ENCODE measurements at regions not wholly inside any gene's neighbourhood (a gene's known extent, or its start where the extent isn't known, plus 50 kb on each side); places are given as distances from the start of the nearest gene placed in this dataset.

DNA sequence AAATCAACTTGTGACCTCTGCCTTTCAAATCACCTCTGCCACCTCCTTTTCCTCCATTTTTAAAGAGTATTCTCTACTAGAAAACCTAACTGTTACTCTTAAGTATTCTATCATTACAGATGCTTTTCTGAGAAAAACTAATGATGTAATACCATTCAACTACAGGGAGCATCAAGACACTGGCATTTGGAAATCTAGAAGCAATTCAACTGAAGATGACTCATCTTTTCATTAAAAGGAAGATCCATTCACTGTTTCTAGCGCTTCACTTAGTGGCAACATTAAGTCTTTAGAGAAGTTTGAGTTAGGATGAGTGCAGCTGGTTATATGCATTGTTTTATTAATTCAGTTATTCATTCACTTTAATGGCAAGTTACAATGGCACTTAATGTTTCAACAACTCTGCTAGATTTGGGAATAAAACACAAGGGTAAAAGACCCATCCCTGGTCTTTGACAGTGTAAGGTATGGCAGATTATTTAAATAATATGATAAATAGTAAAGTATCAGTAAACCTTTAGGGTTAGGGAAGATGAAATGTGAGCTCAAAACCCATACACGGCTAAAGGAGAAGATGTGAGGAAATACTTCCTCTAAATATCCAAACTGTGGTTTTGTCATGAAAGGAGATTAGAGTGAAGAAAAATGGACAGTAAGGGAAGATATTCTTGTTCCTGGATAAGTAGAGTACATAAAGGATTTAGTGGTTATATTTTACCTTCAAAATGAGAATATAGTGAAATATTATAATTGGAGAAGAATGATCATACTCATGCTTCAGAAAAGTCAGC is 61.7 kb downstream of the KCNJ2 start:
- no peaks in the 10 kb centered on the region for H3K4me1 Mint-ChIP-seq (ENCODE audit: low read depth, unreplicated experiment)
- no peak overlapping the region for H3K27ac Mint-ChIP-seq (ENCODE audit: unreplicated experiment)
- no peaks in the 10 kb centered on the region for H3K27me3 Mint-ChIP-seq (ENCODE audit: unreplicated experiment)
- no peak overlapping the region for H3K4me3 Mint-ChIP-seq (ENCODE audit: unreplicated experiment)
- no peak for DNase-seq
- no peaks in the 10 kb centered on the region for H3K36me3 Mint-ChIP-seq (ENCODE audit: unreplicated experiment)
- TF ChIP-seq, protein P1, sequence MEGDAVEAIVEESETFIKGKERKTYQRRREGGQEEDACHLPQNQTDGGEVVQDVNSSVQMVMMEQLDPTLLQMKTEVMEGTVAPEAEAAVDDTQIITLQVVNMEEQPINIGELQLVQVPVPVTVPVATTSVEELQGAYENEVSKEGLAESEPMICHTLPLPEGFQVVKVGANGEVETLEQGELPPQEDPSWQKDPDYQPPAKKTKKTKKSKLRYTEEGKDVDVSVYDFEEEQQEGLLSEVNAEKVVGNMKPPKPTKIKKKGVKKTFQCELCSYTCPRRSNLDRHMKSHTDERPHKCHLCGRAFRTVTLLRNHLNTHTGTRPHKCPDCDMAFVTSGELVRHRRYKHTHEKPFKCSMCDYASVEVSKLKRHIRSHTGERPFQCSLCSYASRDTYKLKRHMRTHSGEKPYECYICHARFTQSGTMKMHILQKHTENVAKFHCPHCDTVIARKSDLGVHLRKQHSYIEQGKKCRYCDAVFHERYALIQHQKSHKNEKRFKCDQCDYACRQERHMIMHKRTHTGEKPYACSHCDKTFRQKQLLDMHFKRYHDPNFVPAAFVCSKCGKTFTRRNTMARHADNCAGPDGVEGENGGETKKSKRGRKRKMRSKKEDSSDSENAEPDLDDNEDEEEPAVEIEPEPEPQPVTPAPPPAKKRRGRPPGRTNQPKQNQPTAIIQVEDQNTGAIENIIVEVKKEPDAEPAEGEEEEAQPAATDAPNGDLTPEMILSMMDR (IDR thresholded peaks at IDR 0.05; ENCODE audit: partially characterized antibody, unreplicated experiment): no peak
- peaks cover 4% of the 10 kb centered on the region for H3K9me3 Mint-ChIP-seq (ENCODE audit: unreplicated experiment)

DNA sequence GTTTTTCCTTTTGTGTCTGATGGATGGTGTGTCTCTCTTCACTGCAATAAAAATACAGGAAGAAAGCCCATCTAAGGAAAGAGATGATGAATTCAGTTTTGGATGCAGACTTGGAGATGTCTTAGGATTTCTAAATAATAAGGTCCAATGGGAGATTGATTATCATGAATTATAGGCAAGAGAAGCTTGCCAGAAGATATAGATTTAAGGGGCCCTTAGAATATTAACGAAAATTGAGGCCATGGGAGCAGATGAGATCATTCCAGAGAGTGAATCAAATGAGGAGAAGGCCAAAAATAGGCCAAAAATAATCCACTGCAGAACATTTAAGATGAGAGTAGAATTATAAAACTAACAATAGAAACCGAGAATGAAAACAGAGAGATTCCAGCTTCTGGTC is 63.1 kb downstream of the KCNJ2 start:
- H3K27me3 Mint-ChIP-seq (ENCODE audit: unreplicated experiment): no peaks in the 10 kb centered on the region
- peaks cover 4% of the 10 kb centered on the region for H3K9me3 Mint-ChIP-seq (ENCODE audit: unreplicated experiment)
- no peaks in the 10 kb centered on the region for H3K36me3 Mint-ChIP-seq (ENCODE audit: unreplicated experiment)
- H3K4me3 Mint-ChIP-seq (ENCODE audit: unreplicated experiment): no peak overlapping the region
- no peak overlapping the region for H3K27ac Mint-ChIP-seq (ENCODE audit: unreplicated experiment)
- no peaks in the 10 kb centered on the region for H3K4me1 Mint-ChIP-seq (ENCODE audit: low read depth, unreplicated experiment)
- TF ChIP-seq, protein P1 (IDR thresholded peaks at IDR 0.05; ENCODE audit: partially characterized antibody, unreplicated experiment): no peak
- DNase-seq: no peak

DNA sequence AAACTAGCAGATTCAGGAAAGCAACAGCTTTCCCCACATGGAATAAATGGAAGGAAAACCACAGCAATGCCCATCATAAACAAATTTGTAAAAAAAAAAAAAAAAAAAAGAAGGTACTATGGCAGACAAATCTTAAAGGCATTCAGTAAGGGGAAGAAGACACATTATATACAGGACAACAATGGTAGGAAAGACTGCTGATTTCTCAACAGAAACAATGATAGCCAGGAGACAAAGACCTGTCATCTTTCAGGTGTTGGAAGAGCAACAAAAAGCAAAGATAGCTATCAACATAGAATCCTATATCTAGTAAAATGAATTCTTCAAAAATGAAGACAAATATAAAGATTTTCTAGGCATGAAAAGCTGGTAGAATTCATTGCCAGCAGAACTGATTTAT is 65.9 kb downstream of the KCNJ2 start:
- Mint-ChIP-seq H3K27me3 (ENCODE audit: unreplicated experiment) (no peaks in the 10 kb centered on the region), H3K27ac (ENCODE audit: unreplicated experiment) (no peak overlapping the region), H3K4me3 (ENCODE audit: unreplicated experiment) (no peak overlapping the region), H3K4me1 (ENCODE audit: low read depth, unreplicated experiment) (no peaks in the 10 kb centered on the region), H3K36me3 (ENCODE audit: unreplicated experiment) (no peaks in the 10 kb centered on the region), H3K9me3 (ENCODE audit: unreplicated experiment) (peaks cover 2% of the 10 kb centered on the region)
- TF ChIP-seq, protein P1 (IDR thresholded peaks at IDR 0.05; ENCODE audit: partially characterized antibody, unreplicated experiment): no peak
- DNase-seq: no peak

DNA sequence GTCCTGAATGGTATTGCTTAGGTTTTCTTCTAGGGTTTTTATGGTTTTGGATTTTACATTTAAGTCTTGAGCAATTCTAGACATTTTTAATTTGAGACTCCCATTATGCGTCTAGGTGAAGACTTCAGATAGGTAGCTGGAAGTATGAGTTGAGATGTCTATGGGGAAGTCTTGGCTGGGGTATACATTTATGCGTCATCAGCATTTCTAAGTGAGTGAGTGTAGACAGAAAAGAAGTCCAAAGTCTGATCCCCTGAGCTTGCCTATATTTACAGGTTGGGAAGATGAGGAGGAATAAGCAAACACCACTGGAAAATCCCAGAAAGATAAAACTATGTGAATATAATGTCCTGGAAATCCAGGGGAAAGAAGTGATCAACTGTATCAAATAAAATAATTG is 68.9 kb downstream of the KCNJ2 start:
- Mint-ChIP-seq H3K36me3 (ENCODE audit: unreplicated experiment) (no peaks in the 10 kb centered on the region), H3K4me3 (ENCODE audit: unreplicated experiment) (no peak overlapping the region), H3K9me3 (ENCODE audit: unreplicated experiment) (peaks cover 2% of the 10 kb centered on the region), H3K27ac (ENCODE audit: unreplicated experiment) (no peak overlapping the region), H3K27me3 (ENCODE audit: unreplicated experiment) (no peaks in the 10 kb centered on the region), H3K4me1 (ENCODE audit: low read depth, unreplicated experiment) (no peaks in the 10 kb centered on the region)
- DNase-seq: no peak
- TF ChIP-seq, protein P1 (IDR thresholded peaks at IDR 0.05; ENCODE audit: partially characterized antibody, unreplicated experiment): no peak

DNA sequence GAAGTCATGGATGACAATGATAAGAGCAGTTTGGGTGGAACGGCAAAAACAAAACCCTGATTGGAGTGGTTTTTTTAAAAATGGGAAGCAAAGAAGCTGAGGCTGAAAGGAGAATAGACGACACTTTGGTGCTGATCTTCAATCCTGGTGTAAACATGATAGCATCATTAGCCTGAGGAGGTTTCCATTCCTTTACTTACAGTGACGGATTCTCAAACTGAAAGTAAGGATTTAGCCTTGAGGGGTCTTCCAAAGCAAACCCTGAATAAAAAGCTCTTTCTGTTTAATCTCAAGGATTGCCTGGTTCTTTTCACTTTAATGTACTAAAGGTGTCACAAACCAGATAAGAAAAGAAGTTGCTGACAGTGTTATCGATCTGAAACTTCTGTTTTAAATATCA is 69.3 kb downstream of the KCNJ2 start:
- DNase-seq: no peak
- no peaks in the 10 kb centered on the region for H3K27me3 Mint-ChIP-seq (ENCODE audit: unreplicated experiment)
- H3K4me3 Mint-ChIP-seq (ENCODE audit: unreplicated experiment): no peak overlapping the region
- H3K27ac Mint-ChIP-seq (ENCODE audit: unreplicated experiment): no peak overlapping the region
- H3K4me1 Mint-ChIP-seq (ENCODE audit: low read depth, unreplicated experiment): no peaks in the 10 kb centered on the region
- TF ChIP-seq, protein P1 (IDR thresholded peaks at IDR 0.05; ENCODE audit: partially characterized antibody, unreplicated experiment): no peak
- H3K9me3 Mint-ChIP-seq (ENCODE audit: unreplicated experiment): peaks cover 2% of the 10 kb centered on the region
- no peaks in the 10 kb centered on the region for H3K36me3 Mint-ChIP-seq (ENCODE audit: unreplicated experiment)

All from glutamatergic neuron (in vitro differentiated cells).